ENCODE measurements at regions not wholly inside any gene's neighbourhood (a gene's known extent, or its start where the extent isn't known, plus 50 kb on each side); places are given as distances from the start of the nearest gene placed in this dataset.
"Not testable (repeated sequence)": the region's sequence is repeated elsewhere in the genome, so short reads cannot be mapped to it uniquely, and the experiment has no call there.

GRCh38 chr1:38516560-38516959 is 343.0 kb downstream of the RRAGC start:
- no peak for DNase-seq (ENCODE audit: low read depth in 4 of 4, low spot score in 1 of 4)

DNA sequence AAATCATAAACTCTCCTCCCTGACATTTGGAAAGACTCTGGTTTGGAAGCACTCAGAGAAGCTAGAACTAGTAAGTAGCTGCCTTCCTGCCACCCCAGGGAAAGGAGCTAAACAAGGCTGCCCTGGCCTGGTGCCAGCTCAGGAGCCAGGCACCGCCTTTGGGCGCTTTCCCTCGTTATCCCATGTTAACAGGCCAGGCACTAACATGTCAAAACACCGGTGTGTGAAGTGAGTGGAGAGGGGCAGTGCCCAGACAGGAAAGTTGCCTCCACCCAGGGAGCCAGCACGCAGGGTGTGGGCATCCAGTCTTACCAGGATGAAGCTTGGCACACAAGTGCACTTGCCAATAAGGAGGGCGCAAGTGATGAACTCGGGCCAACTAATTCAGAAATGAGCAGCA is 346.8 kb downstream of the RRAGC start:
- DNase-seq (ENCODE audit: low read depth in 4 of 4, low spot score in 1 of 4), result no peak

GRCh38 chr1:38512024-38512767 is 347.4 kb downstream of the RRAGC start:
- no peak for DNase-seq (ENCODE audit: low read depth in 4 of 4, low spot score in 1 of 4)

GRCh38 chr1:38508232-38508631 is 351.3 kb downstream of the RRAGC start:
- no peak for DNase-seq (ENCODE audit: low read depth in 4 of 4, low spot score in 1 of 4)

DNA sequence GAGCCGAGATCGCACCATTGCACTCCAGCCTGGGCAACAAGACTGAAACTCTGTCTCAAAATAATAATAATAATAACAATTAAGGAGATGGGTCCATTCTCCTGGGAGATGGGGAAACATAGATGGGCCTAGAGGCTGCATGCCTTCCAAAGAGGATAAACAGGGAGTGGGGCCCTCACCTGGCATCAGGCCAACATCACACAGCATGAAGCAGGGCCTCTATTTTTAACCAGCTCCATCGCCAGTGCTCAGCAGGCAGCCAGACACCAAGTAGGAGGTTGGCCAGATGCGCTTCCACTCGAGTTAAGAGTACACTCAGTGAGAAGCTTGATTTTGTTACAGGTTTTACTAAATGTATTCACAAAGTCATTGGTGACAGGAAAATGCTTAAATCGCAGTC is 352.0 kb downstream of the RRAGC start:
- no peak for DNase-seq (ENCODE audit: low read depth in 4 of 4, low spot score in 1 of 4)

- no peak for DNase-seq (ENCODE audit: low read depth in 4 of 4, low spot score in 1 of 4)
Observed at GRCh38 chr1:38505944-38506343, 353.6 kb downstream of the RRAGC start.

- no peak for DNase-seq (ENCODE audit: low read depth in 4 of 4, low spot score in 1 of 4)
Observed at GRCh38 chr1:38502758-38503157, 356.8 kb downstream of the RRAGC start.

GRCh38 chr1:38500891-38501290 is 358.7 kb downstream of the RRAGC start:
- no peak for DNase-seq (ENCODE audit: low read depth in 4 of 4, low spot score in 1 of 4)

DNA sequence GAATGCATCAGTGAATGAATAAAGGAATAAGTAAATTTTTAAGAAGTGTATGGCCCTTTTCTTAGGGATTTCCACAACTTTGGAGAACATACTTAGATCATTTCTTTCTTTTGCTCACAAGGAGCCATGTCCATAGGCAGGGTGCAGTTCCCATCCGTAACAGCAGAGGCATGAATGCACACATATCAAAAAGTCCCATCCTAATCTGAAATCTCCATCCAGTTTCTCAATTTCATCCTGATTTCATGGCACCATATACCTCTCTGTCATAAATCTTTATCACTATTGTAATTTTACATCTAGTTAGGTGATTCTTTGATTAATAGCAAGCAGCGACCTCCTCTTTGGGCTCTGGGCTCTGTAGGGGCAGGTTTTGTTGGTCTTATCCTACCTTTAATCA is 359.2 kb downstream of the RRAGC start:
- no peak for DNase-seq (ENCODE audit: low read depth in 4 of 4, low spot score in 1 of 4)

DNA sequence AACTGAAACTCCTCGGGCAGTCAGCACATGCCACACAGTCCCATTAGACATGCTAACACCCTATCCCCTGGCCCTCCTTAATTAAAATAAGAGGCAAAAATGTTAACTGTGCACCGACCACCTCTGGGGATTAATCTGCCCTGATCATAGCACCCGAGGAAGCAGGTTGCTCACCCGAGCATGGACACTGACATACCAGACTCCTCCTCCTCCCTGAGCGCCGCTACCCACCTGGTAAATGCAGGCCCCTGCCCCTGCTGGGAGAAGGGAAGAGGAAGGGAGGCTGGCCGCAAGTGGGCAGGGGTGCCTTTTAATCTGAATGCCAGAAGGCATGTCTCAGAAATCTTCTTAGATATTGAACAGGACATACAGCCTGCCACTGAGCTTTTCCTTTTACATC is 360.9 kb downstream of the RRAGC start:
- no peak for DNase-seq (ENCODE audit: low read depth in 4 of 4, low spot score in 1 of 4)

- DNase-seq (ENCODE audit: low read depth in 4 of 4, low spot score in 1 of 4), result no peak
Observed at GRCh38 chr1:38497921-38498656, 361.5 kb downstream of the RRAGC start.

- not testable (repeated sequence) for DNase-seq (ENCODE audit: low read depth in 4 of 4, low spot score in 1 of 4)
Observed at GRCh38 chr1:38493306-38493705, 366.3 kb downstream of the RRAGC start.

DNA sequence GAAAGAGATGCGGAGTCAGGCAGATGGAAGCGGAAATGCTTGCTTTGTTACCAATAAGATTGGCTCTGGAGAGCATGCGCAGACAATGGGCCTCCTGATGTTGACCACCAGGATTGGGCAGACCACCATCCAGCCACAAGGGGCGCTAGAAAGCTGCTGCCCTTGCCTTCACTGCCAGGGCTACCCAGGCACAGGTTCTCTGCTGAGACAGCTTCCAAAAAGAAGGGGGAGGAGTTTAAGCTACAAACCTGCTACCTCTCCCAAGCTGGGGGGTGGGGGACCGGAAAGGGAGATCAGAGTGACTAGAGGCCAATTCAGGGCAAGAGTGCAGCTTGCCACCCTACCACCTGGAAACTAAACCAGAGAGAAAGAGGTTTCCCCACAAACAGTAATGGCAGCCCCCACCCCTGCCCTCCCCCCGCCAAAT is 369.7 kb downstream of the RRAGC start:
- DNase-seq (ENCODE audit: low read depth in 4 of 4, low spot score in 1 of 4), result peak; percentile 17 to 41 (median 32)

DNA sequence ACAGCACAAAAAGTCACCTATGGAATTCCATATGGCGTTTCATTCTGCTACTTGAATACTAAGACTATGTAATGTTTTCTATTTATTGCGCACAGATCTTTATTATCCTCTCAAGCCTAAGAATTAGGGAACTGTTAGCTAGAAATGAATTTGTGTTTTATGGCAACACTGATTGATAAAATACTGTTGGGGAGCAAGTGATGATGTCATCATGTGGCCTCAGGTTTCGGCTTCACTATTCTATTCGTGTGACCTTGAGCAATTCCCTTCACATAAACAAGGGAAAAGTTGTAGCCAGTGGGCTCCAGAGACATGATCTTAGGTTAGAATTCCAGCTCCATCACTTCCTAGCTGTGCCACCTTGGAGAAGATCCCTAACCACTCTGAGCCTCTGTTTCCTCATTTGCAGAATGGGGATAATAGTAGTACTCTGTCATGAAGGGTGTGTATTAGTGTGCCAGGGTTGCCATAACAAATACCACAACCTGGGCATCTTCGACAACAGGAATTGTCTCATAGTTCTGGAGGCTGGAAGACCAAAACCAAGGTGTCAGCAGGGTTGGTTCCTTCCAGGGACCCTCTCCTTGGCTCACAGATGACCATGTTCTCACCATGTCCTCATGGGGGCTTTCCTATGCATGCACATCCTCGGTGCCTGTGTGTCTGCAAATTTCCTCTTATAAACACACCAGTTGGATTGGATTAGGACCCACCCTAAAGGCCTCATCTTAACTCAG is 371.2 kb downstream of the RRAGC start:
- DNase-seq (ENCODE audit: low read depth in 4 of 4, low spot score in 1 of 4), result no peak

GRCh38 chr1:38487396-38487795 is 372.2 kb downstream of the RRAGC start:
- DNase-seq (ENCODE audit: low read depth in 4 of 4, low spot score in 1 of 4), result no peak

DNA sequence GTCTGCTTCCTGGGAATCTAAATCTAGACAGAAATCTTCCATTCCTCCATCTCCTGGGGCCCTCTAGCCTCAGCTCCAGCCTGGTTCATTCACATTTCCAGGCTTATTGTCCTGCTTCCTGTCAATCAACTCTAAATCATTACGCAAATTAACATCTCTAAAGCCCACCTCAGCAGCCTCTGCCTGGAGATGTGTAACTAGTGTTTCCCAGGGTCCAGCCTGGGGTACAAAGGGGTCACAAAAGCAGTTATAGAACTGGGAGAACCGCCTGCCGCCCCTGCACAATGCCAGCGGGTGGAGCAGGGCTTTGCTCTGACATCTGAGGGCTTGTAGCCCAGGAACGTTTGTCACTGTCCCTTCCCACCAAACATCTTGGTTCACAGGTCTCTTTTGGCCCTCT is 373.5 kb downstream of the RRAGC start:
- no peak for DNase-seq (ENCODE audit: low read depth in 4 of 4, low spot score in 1 of 4)

GRCh38 chr1:38481871-38482826 is 377.4 kb downstream of the RRAGC start:
- no peak for DNase-seq (ENCODE audit: low read depth in 4 of 4, low spot score in 1 of 4)

DNA sequence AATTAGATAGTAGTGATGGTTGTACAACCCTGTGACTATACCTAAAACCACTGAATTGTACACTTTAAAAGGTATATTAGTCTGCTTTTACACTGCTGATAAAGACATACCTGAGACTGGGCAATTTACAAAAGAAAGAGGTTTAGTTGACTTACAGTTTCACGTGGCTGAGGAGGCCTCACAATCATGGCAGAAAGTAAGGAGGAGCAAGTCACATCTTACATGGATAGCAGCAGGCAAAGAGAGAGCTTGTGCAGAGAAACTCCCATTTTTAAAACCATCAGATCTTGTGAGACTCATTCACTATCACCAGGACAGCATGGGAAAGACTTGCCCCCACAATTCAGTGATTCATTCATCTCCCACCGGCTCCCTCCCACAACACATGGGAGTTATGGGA is 379.9 kb downstream of the RRAGC start:
- not testable (repeated sequence) for DNase-seq (ENCODE audit: low read depth in 4 of 4, low spot score in 1 of 4)

GRCh38 chr1:38477811-38478210 is 381.8 kb downstream of the RRAGC start:
- no peak for DNase-seq (ENCODE audit: low read depth in 4 of 4, low spot score in 1 of 4)

DNA sequence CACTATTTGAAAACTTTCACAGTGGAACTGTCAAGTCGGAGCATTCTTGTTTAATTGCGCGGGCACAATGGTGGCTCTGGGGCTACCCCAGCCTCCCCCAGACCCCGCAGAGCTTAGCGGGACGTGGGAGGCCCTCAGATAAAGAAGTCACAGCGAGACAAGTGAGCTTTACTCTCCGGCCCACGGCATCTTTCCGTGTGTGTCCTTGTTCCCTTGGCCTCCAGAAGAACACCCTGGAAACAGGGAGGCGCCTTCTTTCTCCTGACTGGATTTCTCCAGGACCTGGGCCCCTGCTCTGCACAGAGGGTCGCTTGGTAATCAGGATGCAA is 382.8 kb downstream of the RRAGC start:
- no peak for DNase-seq (ENCODE audit: low read depth in 4 of 4, low spot score in 1 of 4)

Measured in stimulated activated CD4-positive, alpha-beta T cell treated with anti-CD3 and anti-CD28 coated beads, Interleukin-1b, Interleukin-23, amount 100 ng/mL, for 24 hours (primary cell).